Activated gamma-delta T cell treated with anti-CD3 and anti-CD28 coated beads, Interleukin-2, amount 50 U/mL, for 16 hours (primary cell): ENCODE measurements at regions not wholly inside any gene's neighbourhood (a gene's known extent, or its start where the extent isn't known, plus 50 kb on each side); places are given as distances from the start of the nearest gene placed in this dataset.
"Not testable (repeated sequence)": the region's sequence is repeated elsewhere in the genome, so short reads cannot be mapped to it uniquely, and the experiment has no call there.

Experiments used
- DNase-seq: peaks from one replicate; pipeline ENCODE4 v3.0.0-alpha.2; 2020; ENCODE audit warnings: low read depth

DNA sequence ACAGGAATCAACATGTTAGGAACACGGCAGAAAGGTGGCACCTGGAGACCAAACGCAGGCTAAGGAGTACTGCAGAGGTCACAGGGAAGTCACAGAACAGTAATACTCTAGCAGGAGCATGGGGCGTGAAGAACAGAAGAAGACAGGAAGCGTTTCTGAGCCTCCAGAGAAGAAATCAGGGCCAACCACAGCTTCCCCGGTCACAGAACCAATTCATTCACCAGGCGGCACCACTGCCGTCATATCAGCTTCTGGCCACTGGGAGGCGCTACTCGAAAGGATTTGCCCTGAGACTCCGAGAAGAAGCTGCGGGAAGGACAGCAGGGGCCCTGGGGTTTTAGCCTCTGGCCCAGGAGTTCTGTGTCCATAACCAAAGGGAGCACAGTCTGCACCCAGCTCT lies 78.0 kb upstream of the DRD5 start:
- peak; percentile 22 for DNase-seq

DNA sequence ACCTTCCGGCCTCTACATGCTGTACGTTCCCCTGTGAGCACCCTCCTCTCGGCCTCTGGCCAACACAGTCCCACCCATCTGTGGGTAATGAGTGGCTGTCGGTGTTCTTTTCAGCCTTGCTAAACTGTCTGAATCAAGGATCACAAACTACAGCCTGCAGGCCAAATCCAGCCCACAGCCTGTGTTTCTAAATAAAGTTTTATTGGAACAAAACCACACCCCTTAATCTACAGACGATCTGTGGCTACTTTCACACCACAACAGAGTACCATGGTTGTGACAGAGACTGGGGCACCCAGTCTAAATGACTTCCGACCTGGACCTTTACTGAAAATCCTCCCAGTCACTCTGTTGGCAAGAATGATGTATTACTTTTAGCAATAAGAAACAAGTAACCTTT lies 77.3 kb upstream of the DRD5 start:
- DNase-seq: not testable (repeated sequence)

DNA sequence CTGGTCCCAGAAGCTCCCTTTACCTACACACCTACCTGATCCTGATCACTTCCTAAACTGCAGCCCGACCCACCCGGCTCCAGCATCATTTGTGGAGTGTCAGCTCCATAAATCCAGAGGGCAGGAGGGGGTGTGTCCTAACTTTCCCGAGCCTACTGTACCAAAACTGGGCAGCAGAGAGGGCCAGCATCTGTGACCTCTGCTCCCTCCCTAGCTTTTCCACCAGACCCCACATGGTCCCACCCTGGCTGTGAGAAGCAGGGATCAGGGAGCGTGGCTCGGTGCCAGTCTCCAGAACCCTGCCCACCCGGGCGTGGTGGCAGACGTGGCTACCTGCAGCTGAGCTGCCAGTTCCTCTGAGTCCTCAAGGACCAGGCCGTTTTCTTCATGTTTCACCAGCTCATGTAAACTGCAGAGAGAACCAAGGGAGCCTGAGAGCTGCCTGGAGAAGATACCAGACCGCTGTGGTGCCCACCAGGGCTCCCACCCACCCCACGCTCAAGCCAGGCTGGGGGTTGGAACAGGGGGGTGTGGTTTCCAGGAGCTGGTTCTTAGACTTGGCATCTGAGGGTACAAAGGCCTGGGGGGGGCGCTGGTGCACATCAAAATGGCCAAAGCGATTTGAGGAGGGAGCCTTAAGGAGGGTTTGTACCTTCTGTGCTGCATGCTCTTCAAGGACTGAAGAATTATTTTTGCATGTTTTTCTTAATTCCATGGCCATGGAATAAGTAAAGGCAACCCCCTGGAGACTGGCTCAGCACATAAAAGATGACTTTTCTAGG lies 76.7 kb upstream of the DRD5 start:
- no peak for DNase-seq

DNA sequence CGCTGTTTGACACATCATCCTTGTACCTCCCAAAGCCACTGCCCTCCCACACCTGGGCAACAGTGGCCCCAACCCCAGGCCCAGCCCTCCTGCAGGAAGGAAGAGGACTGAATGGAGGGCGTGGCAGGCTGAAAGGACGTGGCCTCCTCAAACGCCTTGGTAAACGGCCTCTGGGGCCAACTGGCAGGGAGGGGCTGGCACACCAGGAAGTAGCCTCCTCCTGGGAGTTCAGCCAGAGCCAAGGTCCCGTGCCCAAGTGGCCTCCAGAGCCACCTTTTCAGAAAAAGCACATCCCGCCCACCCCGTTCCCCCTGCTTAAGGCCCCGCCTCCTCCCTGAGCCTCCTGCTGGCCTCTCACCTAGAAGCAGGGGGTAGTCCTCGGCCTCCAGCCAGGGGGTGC lies 74.2 kb upstream of the DRD5 start:
- DNase-seq: not testable (repeated sequence)

DNA sequence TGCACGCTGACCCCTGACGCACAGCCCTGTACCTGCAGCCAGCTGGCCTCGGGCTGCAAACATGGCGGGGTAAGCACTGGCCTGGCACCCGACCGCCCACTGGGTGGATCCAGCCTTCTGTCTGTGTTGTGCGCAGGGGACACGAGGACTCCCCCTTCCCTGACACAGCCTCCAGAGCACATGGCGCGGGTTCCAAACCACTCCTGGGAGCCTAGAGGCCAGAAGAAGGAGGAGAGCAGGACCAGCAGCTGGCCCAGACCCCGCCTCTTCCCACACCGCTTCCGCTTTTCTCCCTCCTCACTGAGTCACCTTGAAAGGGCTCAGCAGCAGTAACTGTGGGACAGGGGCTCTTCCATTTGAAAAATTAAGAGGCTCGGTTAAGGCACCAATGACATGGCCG lies 73.5 kb upstream of the DRD5 start:
- DNase-seq: not testable (repeated sequence)

DNA sequence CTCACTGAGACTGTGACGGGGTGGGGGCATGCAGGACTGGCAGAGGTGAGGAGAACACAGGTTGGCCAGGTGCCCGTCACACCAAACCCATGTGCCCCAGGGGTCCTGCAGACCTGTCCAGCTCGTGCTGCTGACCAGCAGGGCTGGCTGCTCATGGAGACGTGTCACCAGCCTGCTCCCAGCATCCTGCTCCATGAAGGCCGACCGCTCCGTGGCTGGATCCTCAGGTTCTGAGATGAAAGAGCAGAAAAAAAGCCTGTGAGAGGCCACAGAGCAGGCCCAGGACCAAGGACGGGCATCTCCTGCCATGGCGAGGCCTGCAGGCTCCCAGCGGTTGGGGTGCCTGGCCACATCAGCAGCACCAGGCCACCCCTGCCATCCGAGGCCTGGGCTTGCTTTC lies 71.7 kb upstream of the DRD5 start:
- DNase-seq: no peak

DNA sequence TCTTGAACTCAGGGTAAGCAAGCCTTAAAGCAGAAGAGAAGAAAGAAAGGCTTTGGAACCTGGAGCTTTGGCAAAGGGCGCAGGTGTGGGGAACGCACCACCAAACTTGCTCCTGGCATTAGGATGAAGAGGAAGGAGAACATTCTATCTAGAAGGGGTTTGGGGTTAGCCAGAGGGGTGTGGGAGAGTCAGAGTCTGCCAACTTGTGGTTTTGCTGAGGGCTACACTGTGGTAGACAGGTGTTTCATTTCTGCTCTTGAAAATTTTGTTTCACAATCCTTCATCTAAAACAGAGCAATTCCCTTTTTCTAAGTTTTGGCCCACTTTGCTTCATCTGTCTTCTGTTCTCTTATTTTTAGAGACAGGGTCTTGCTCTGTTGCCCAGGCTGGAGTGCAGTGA lies 66.2 kb upstream of the DRD5 start:
- DNase-seq: not testable (repeated sequence)

DNA sequence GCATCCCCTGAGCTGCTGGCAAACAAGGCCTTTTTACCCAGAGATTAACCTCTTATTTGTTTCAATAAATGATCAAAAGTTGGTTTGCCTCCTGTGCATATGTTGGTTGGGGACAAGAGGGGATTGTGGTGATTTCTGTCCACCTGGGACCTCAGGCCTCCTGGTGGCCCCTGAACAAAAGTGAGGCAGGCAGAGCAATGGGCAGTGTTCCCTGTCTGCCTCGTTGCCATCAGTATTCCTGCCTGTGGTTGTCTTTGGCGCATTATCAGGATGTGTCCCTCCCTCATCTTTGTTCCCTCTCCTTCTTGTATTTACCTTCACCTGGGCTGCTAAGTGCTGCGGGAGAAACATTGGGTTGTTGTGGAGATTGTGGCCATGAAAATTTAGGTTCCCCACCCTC lies 65.3 kb upstream of the DRD5 start:
- no peak for DNase-seq

DNA sequence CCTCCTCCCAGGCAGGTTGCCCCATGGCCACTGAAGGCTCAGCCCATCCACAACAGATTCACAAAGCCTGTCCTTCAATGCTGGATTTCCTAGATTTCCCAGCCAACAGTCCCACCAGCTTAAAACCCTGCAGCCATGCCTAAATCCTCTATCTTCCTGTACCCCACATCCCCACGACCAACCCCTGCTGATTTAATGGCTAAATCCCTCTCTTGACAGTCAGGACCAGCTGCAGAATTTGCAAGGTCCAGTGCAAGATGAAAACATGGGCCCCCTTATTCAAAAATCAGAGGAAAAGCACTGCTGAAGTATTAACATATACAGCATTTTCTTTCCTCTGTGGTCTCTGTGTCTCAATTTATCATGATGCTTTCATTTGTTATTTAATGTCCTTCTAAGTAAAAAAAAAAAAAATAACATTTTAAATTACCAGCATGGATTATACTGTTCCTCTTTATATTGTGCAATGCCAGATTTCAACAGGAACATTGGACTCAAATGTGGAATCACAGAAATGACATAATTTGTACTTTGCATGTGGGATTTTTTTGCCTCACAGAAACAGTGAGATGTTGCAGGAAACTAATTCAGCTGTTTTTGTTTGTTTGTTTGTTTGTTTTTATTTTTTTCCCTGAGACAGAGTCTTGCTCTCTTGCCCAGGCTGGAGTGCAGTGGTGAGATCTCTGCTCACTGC lies 63.0 kb upstream of the DRD5 start:
- not testable (repeated sequence) for DNase-seq

DNA sequence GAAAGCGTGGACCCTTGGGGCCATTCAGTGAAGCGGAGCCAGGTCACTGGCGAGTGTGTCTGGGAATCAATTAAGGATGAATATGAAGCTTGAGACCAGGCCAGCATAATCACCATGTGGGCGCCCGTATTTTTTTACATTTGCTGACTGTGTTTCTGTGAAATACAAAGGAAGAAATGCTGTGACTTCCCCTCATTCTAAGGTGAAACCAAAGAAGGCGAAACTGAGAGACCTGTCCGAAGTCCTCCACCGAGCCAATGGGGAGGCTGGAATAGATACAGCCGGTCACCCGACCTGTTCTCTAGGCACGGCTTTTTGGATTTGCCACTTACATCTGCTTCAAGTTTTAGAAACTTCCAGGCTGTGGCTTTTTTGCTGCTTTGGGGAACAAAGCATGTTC lies 59.3 kb upstream of the DRD5 start:
- not testable (repeated sequence) for DNase-seq
